ENCODE measurements at regions not wholly inside any gene's neighbourhood (a gene's known extent, or its start where the extent isn't known, plus 50 kb on each side); places are given as distances from the start of the nearest gene placed in this dataset.

DNA sequence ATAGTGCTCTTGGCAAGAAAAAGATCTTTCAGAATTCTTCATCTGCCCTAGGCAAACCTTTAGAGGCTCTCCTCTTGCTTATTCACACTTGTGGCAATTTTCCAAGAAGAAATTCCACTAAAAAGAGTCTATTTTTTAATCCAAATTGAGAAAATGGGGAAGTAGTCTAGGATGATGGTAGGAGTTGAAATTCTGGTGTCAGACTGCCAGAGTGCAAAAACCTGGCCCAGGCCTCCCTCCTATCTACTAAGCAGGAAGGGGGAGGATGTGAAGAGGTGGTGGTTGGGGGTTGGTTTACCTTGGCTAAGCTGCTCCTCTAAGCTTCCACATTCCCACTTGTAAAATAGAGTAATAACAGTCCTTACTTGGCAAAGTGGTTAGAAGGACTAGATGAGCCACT lies 120.6 kb upstream of the KCNJ15 start:
- no peak overlapping the region for H3K27ac ChIP-seq
- no peaks in the 10 kb centered on the region for H3K27me3 ChIP-seq
- H3K36me3 ChIP-seq: no peaks in the 10 kb centered on the region
- no peak for TF ChIP-seq POLR2A (IDR thresholded peaks at IDR 0.05)
- TF ChIP-seq, protein P1, sequence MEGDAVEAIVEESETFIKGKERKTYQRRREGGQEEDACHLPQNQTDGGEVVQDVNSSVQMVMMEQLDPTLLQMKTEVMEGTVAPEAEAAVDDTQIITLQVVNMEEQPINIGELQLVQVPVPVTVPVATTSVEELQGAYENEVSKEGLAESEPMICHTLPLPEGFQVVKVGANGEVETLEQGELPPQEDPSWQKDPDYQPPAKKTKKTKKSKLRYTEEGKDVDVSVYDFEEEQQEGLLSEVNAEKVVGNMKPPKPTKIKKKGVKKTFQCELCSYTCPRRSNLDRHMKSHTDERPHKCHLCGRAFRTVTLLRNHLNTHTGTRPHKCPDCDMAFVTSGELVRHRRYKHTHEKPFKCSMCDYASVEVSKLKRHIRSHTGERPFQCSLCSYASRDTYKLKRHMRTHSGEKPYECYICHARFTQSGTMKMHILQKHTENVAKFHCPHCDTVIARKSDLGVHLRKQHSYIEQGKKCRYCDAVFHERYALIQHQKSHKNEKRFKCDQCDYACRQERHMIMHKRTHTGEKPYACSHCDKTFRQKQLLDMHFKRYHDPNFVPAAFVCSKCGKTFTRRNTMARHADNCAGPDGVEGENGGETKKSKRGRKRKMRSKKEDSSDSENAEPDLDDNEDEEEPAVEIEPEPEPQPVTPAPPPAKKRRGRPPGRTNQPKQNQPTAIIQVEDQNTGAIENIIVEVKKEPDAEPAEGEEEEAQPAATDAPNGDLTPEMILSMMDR (IDR thresholded peaks at IDR 0.05 in 4 of 5, conservative IDR thresholded peaks at IDR 0.05 in 1 of 5): no peak
- no peaks in the 10 kb centered on the region for H3K9me3 ChIP-seq
- intact Hi-C loops (cut with DNase I; ENCODE audit: low total_unique reads) (no loop called here), in situ Hi-C loops (cut with MboI; ENCODE audit: low sequenced_read_pairs in 4 of 4) (loop anchor here in 3 of 4 donors (25.0 kb wide), 2 partner anchors 424 to 449 kb away; no protein-coding TSS in a partner anchor)
- H3K4me3 ChIP-seq: no peak overlapping the region
- H3K4me1 ChIP-seq: no peaks in the 10 kb centered on the region
- no peak for ATAC-seq
- DNase-seq: no peak

DNA sequence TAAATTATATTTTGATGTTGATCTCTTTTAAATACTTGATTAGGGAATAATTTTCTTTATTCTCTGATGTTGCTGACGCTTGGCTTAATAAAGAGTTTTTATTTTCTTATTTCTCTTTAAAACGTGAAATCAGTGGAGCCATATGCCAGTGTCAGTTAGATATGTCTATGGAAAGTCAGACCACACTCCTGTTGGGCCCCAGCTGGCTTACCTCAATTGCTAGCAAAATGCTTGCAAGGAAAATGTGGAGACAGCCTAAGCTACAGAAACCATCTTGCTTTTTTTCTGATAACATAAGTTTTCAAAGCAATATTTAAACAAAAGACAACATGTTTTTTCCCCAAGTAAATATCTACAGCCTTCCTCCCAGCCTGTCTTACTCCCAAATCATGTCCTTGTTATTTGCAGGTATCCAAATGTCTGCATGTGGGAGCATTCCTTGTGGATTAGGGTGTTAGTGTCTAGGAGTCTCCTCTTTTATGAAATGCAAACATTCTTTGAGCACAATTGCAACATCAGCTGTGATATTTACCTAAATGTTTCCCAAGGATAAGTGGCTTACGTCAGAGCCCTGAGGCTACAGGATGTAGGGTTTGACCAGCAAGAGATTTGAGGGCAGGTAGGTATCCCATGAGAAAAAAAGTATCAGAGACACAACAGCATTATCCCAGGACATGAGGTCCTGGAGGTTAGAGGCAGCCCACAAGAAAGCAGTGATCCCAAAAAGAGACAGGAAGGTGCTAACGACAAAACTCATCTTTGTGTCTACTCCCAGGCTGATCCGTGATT lies 117.2 kb upstream of the KCNJ15 start:
- no peak for DNase-seq
- no peak overlapping the region for H3K27ac ChIP-seq
- intact Hi-C loops (cut with DNase I; ENCODE audit: low total_unique reads): no loop called here
- TF ChIP-seq POLR2A (IDR thresholded peaks at IDR 0.05): no peak
- TF ChIP-seq, protein P1 (IDR thresholded peaks at IDR 0.05 in 4 of 5, conservative IDR thresholded peaks at IDR 0.05 in 1 of 5): no peak
- in situ Hi-C loops (cut with MboI; ENCODE audit: low sequenced_read_pairs in 4 of 4): loop anchor here in 3 of 4 donors (25.0 kb wide), 2 partner anchors 427 to 452 kb away; no protein-coding TSS in a partner anchor
- no peak for ATAC-seq
- no peaks in the 10 kb centered on the region for H3K27me3 ChIP-seq
- no peaks in the 10 kb centered on the region for H3K36me3 ChIP-seq
- H3K4me1 ChIP-seq: no peaks in the 10 kb centered on the region
- H3K4me3 ChIP-seq: no peak overlapping the region
- no peaks in the 10 kb centered on the region for H3K9me3 ChIP-seq

DNA sequence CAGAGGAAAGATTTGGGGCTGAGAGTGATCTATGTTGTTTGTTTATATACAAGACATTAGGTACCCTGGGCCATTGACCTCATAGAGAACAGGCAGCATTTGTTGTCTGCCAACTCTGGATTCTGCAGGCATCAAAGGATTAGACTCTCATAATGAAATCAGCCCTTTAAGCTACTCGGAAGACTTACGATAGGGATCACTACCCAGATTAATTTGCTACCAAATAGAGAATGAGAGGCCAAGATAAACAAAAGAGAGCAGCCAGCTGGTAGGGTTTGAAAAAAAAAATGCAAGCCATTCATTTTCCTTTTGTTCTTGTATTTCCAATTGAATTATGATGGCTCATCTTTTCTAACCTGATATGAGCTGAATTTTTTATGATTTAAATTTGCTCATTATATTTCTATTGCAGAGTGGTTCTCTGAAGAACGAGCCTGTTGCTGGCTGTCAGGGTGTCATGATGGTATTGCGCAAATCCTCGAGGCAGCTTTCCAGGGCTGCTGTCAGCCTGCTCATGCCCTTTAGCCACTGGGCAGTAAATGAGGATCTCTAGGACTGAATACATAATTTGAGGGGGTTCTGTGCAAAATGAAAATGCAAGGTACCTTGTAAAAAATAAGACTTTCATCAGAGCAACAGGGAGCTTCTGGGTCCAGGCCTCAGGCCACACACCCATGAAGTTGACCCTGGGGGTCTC lies 116.4 kb upstream of the KCNJ15 start:
- Histone ChIP-seq H3K36me3 (no peaks in the 10 kb centered on the region), H3K4me1 (no peaks in the 10 kb centered on the region), H3K27me3 (no peaks in the 10 kb centered on the region), H3K9me3 (no peaks in the 10 kb centered on the region), H3K4me3 (no peak overlapping the region), H3K27ac (no peak overlapping the region)
- ATAC-seq (peak; percentile 65 to 70), DNase-seq (peak in 1 of 2 donors; percentile 31)
- TF ChIP-seq POLR2A (IDR thresholded peaks at IDR 0.05): no peak
- TF ChIP-seq, protein P1 (IDR thresholded peaks at IDR 0.05 in 4 of 5, conservative IDR thresholded peaks at IDR 0.05 in 1 of 5): no peak
- intact Hi-C loops (cut with DNase I; ENCODE audit: low total_unique reads) (no loop called here), in situ Hi-C loops (cut with MboI; ENCODE audit: low sequenced_read_pairs in 4 of 4) (loop anchor here in 3 of 4 donors (25.0 kb wide), 2 partner anchors 428 to 453 kb away; no protein-coding TSS in a partner anchor)

DNA sequence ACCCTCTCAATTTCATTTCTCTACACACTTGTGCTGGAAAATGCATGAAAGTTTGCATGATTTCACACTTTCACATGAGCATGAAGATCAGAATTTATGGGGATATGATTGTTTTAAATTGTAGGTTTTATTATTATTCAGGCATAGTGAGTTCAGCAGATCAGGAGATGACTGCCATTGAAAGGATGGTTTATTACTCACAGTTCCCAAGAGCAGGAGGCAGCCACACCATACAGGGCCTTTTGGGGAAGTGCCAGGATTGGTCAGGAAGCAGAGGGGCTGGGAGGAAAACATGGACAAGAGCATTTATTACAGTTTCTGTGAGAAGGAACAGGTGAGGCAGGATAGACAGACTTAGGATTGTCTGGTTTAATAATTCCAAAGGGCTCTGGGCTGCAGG lies 114.6 kb upstream of the KCNJ15 start:
- no peaks in the 10 kb centered on the region for H3K9me3 ChIP-seq
- H3K4me1 ChIP-seq: no peaks in the 10 kb centered on the region
- H3K36me3 ChIP-seq: no peaks in the 10 kb centered on the region
- in situ Hi-C loops (cut with MboI; ENCODE audit: low sequenced_read_pairs in 4 of 4): loop anchor here in 3 of 4 donors (25.0 kb wide), 2 partner anchors 430 to 455 kb away; no protein-coding TSS in a partner anchor
- no peak overlapping the region for H3K4me3 ChIP-seq
- ATAC-seq: no peak
- H3K27me3 ChIP-seq: no peaks in the 10 kb centered on the region
- no peak for TF ChIP-seq POLR2A (IDR thresholded peaks at IDR 0.05)
- TF ChIP-seq, protein P1 (IDR thresholded peaks at IDR 0.05 in 4 of 5, conservative IDR thresholded peaks at IDR 0.05 in 1 of 5): no peak
- intact Hi-C loops (cut with DNase I; ENCODE audit: low total_unique reads): no loop called here
- DNase-seq: no peak
- no peak overlapping the region for H3K27ac ChIP-seq

Measured in gastrocnemius medialis (tissue), 4 donors.